ENCODE measurements at regions not wholly inside any gene's neighbourhood (a gene's known extent, or its start where the extent isn't known, plus 50 kb on each side); places are given as distances from the start of the nearest gene placed in this dataset.

DNA sequence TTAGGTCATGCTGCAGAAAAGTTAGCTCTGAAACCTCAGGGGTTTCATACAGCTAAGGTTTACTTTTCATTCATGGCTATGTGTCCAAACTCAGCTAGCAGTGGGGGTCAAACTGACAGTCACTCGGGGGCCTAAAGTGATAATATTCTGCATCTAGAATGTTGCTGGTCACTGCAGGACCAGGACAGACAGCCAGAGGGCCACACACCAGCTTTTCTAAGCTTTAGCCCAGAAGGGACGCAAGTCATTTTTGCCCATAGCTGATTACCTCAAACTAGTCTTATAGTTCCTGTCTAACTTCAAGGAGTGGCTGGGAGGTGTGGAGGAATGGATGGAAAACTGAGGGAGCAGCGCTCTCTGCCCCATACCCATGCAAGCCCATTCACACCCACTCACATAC lies 163.0 kb upstream of the NLRP1 start:
- no peak for TF ChIP-seq EZH2 (IDR thresholded peaks at IDR 0.05; ENCODE audit: borderline replicate concordance, low read depth, low read length, severe bottlenecking)
- TF ChIP-seq, protein P1, sequence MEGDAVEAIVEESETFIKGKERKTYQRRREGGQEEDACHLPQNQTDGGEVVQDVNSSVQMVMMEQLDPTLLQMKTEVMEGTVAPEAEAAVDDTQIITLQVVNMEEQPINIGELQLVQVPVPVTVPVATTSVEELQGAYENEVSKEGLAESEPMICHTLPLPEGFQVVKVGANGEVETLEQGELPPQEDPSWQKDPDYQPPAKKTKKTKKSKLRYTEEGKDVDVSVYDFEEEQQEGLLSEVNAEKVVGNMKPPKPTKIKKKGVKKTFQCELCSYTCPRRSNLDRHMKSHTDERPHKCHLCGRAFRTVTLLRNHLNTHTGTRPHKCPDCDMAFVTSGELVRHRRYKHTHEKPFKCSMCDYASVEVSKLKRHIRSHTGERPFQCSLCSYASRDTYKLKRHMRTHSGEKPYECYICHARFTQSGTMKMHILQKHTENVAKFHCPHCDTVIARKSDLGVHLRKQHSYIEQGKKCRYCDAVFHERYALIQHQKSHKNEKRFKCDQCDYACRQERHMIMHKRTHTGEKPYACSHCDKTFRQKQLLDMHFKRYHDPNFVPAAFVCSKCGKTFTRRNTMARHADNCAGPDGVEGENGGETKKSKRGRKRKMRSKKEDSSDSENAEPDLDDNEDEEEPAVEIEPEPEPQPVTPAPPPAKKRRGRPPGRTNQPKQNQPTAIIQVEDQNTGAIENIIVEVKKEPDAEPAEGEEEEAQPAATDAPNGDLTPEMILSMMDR (IDR thresholded peaks at IDR 0.05; ENCODE audit: borderline replicate concordance, extremely low read depth, low read length, poor library complexity, severe bottlenecking): no peak
